ENCODE measurements at regions not wholly inside any gene's neighbourhood (a gene's known extent, or its start where the extent isn't known, plus 50 kb on each side); places are given as distances from the start of the nearest gene placed in this dataset.

DNA sequence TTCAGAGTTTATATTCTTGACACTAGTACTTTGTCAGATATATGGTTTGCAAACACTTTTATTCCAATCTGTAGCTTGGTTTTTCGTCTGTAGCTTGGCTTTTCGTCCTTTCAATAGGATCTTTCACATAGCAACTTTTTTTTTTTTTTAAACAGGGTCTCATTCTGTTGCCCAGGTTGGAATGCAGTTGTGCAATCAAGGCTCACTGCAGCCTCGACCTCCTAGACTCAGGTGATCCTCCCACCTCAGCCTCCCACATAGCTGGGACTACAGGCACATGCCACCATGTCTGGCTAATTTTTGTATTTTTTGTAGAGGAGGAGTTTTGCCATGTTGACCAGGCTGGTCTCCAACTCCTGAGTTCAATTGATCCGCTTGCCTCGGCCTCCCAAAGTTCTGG, 460.4 kb upstream of the SOX5 start:
- Histone ChIP-seq H3K27ac (no peak overlapping the region), H4K20me1 (ENCODE audit: insufficient read depth) (no peaks in the 10 kb centered on the region), H3K36me3 (ENCODE audit: low read depth) (no peaks in the 10 kb centered on the region), H3K79me2 (ENCODE audit: insufficient read depth) (no peaks in the 10 kb centered on the region), H3K9me2 (ENCODE audit: insufficient read depth) (no peaks in the 10 kb centered on the region), H3K9ac (no peak overlapping the region), H3K4me2 (ENCODE audit: unreplicated experiment) (no peak overlapping the region), H2AFZ (no peak overlapping the region), H3F3A (ENCODE audit: insufficient read depth) (no peaks in the 10 kb centered on the region), H3K9me3 (ENCODE audit: low read depth) (no peaks in the 10 kb centered on the region), H3K27me3 (replicated peaks; ENCODE audit: insufficient read depth) (no peaks in the 10 kb centered on the region), H3K4me3 (no peak overlapping the region), H3K4me1 (ENCODE audit: insufficient read depth) (no peaks in the 10 kb centered on the region)
- DNase-seq = no peak
- 18 to 20% methylated on average over 5 of the region's 5 CpGs for WGBS, 2 experiments (ENCODE audit: low coverage in 1 of 2, low lambda C conversion rate in 2 of 2, missing lambda C conversion rate in 2 of 2)
- in situ Hi-C loops (cut with MboI) = no loop called here
- TF ChIP-seq EZH2phosphoT487 (IDR thresholded peaks at IDR 0.05; ENCODE audit: insufficient read depth, low read depth) (no peak), EZH2 (IDR thresholded peaks at IDR 0.05; ENCODE audit: insufficient read depth, poor library complexity, severe bottlenecking) (no peak)

DNA sequence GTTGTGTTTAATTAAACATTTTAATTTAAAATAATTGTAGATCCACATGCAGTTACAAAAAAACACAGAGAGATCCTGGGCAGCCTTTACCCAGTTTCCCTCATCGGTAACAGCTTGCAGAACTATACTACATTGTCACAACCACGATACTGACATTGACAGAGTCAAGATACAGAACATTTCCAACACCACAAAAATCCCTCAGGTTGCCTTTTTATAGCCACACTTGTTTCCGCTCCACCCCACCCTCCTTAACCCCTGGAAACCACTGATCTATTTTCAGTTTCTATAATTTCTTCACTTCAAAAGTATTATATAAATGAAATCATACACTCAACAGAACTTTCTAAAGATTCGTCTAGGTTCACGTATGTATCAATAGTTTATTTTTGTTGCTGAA, 458.8 kb upstream of the SOX5 start:
- Histone ChIP-seq H3F3A (ENCODE audit: insufficient read depth) (no peaks in the 10 kb centered on the region), H3K9ac (no peak overlapping the region), H3K27ac (no peak overlapping the region), H3K4me1 (ENCODE audit: insufficient read depth) (no peaks in the 10 kb centered on the region), H3K4me3 (no peak overlapping the region), H2AFZ (no peak overlapping the region), H3K27me3 (replicated peaks; ENCODE audit: insufficient read depth) (no peaks in the 10 kb centered on the region), H3K79me2 (ENCODE audit: insufficient read depth) (no peaks in the 10 kb centered on the region), H4K20me1 (ENCODE audit: insufficient read depth) (no peaks in the 10 kb centered on the region), H3K36me3 (ENCODE audit: low read depth) (no peaks in the 10 kb centered on the region), H3K9me2 (ENCODE audit: insufficient read depth) (no peaks in the 10 kb centered on the region), H3K4me2 (ENCODE audit: unreplicated experiment) (no peak overlapping the region), H3K9me3 (ENCODE audit: low read depth) (no peaks in the 10 kb centered on the region)
- 48 to 50% methylated on average over 5 of the region's 5 CpGs for WGBS, 2 experiments (ENCODE audit: low coverage in 1 of 2, low lambda C conversion rate in 2 of 2, missing lambda C conversion rate in 2 of 2)
- in situ Hi-C loops (cut with MboI) = no loop called here
- DNase-seq = no peak
- TF ChIP-seq EZH2 (IDR thresholded peaks at IDR 0.05; ENCODE audit: insufficient read depth, poor library complexity, severe bottlenecking) (no peak), EZH2phosphoT487 (IDR thresholded peaks at IDR 0.05; ENCODE audit: insufficient read depth, low read depth) (no peak)

DNA sequence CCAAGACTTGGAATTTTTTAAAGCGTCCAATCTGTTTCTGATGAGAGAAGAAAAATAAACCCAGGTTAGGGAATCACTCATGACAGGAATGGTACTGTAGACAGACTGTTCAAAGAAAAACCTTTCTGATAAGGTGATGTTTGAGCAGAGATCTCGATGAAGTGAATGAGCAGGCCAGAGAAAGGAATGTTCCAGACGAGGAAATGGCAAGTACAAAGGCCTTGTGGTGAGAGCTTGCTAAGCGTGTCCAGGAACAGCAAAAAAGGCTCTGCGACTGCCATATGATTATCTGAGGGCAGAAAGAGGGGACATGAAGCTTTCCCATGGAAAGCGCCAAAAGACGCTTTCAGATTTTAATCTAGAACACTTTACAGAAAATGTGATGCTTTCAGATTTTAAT, 458.4 kb upstream of the SOX5 start:
- Histone ChIP-seq H3K27me3 (replicated peaks; ENCODE audit: insufficient read depth) (no peaks in the 10 kb centered on the region), H3K79me2 (ENCODE audit: insufficient read depth) (no peaks in the 10 kb centered on the region), H3F3A (ENCODE audit: insufficient read depth) (no peaks in the 10 kb centered on the region), H3K4me3 (no peak overlapping the region), H3K36me3 (ENCODE audit: low read depth) (no peaks in the 10 kb centered on the region), H4K20me1 (ENCODE audit: insufficient read depth) (no peaks in the 10 kb centered on the region), H3K9me3 (ENCODE audit: low read depth) (no peaks in the 10 kb centered on the region), H3K9me2 (ENCODE audit: insufficient read depth) (no peaks in the 10 kb centered on the region), H2AFZ (no peak overlapping the region), H3K27ac (no peak overlapping the region), H3K9ac (no peak overlapping the region), H3K4me1 (ENCODE audit: insufficient read depth) (no peaks in the 10 kb centered on the region), H3K4me2 (ENCODE audit: unreplicated experiment) (no peak overlapping the region)
- WGBS, 2 experiments (ENCODE audit: low coverage in 1 of 2, low lambda C conversion rate in 2 of 2, missing lambda C conversion rate in 2 of 2) = 34% methylated on average over 7 of the region's 7 CpGs
- in situ Hi-C loops (cut with MboI) = no loop called here
- DNase-seq = no peak
- TF ChIP-seq EZH2phosphoT487 (IDR thresholded peaks at IDR 0.05; ENCODE audit: insufficient read depth, low read depth) (no peak), EZH2 (IDR thresholded peaks at IDR 0.05; ENCODE audit: insufficient read depth, poor library complexity, severe bottlenecking) (no peak)

DNA sequence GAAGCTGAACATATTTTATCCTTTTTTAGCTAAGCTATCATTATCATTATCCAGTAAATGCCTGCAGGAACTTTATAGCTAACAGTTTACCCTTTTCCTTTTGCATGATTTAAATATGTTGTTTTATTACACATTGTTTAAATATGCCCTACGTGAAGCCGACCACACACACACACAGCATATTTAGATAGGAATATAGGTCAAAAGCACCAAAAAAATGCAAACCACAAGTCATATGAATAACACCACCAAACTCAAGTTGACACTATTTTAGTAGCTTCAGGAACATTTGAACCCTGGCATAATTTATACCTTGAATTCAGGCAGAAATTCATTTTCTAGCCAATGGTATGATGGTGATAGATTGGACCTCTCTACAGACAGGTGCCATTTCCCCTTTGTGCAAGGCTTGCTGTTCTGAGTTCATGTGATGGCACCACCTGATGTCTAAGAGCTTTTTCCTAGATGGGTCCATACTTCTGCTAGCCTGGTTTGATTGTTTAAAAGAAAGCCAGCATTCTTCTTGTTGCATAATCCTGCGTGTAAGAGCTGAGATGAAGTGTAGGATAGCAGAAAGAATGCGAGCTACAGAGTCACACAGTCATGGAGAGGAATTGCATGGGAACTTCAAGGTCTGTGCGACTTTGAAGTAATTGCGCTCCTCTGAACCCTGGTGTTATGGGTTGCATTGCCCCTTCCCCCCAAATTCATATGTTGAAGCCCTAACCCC, 454.8 kb upstream of the SOX5 start:
- no peak for DNase-seq
- no peaks in the 10 kb centered on the region for H3K4me1 ChIP-seq (ENCODE audit: insufficient read depth)
- H3K4me3 ChIP-seq = no peak overlapping the region
- H2AFZ ChIP-seq = no peak overlapping the region
- in situ Hi-C loops (cut with MboI) = no loop called here
- H3K36me3 ChIP-seq (ENCODE audit: low read depth) = no peaks in the 10 kb centered on the region
- no peaks in the 10 kb centered on the region for H3F3A ChIP-seq (ENCODE audit: insufficient read depth)
- no peak overlapping the region for H3K4me2 ChIP-seq (ENCODE audit: unreplicated experiment)
- TF ChIP-seq EZH2 (IDR thresholded peaks at IDR 0.05; ENCODE audit: insufficient read depth, poor library complexity, severe bottlenecking) (no peak), EZH2phosphoT487 (IDR thresholded peaks at IDR 0.05; ENCODE audit: insufficient read depth, low read depth) (no peak)
- WGBS, 2 experiments (ENCODE audit: low coverage in 1 of 2, low lambda C conversion rate in 2 of 2, missing lambda C conversion rate in 2 of 2) = 51 to 56% methylated on average over 6 of the region's 6 CpGs
- H3K27ac ChIP-seq = no peak overlapping the region
- no peaks in the 10 kb centered on the region for H3K9me2 ChIP-seq (ENCODE audit: insufficient read depth)
- no peaks in the 10 kb centered on the region for H3K27me3 ChIP-seq (replicated peaks; ENCODE audit: insufficient read depth)
- no peak overlapping the region for H3K9ac ChIP-seq
- no peaks in the 10 kb centered on the region for H4K20me1 ChIP-seq (ENCODE audit: insufficient read depth)
- H3K79me2 ChIP-seq (ENCODE audit: insufficient read depth) = no peaks in the 10 kb centered on the region
- no peaks in the 10 kb centered on the region for H3K9me3 ChIP-seq (ENCODE audit: low read depth)
